Endothelial cell of umbilical vein (primary cell): ENCODE measurements at regions not wholly inside any gene's neighbourhood (a gene's known extent, or its start where the extent isn't known, plus 50 kb on each side); places are given as distances from the start of the nearest gene placed in this dataset.

Source experiments
- BruUV-seq: library from RNA; stranded (reverse); fragments of 400-500 nt; replicated peaks from 2 replicates; lab custom pipeline; 2021; lab: Mats Ljungman, UMichigan
- CTCF ChIA-PET: fragments of 300-600, 350-600 bp; sonication (Branson Sonifier 250); formaldehyde crosslinking; loops from one replicate; lab custom pipeline; 2021; ENCODE audit warnings: antibody characterized with exemption, inconsistent platforms; lab: Charles Lee
- POLR2A ChIA-PET: fragments of 300-600, 350-600 bp; sonication (Branson Sonifier 250); formaldehyde crosslinking; loops from one replicate; lab custom pipeline; 2021; ENCODE audit warnings: antibody characterized with exemption, inconsistent platforms; lab: Charles Lee
- DNase-seq: peaks from one replicate; pipeline ENCODE4 v3.0.0-alpha.2; 2011; ENCODE audit warnings: low read depth, low spot score
- FAIRE-seq: peaks from 2 replicates; lab custom pipeline; 2011; peaks lifted over from hg19 to GRCh38; lab: Jason Lieb, UNC
- H2AFZ ChIP-seq: 2 replicates; pipeline ENCODE4 v1.6.0; 2012; ENCODE audit warnings: low read depth, low read length, control low read depth, inconsistent platforms
- H3K27ac ChIP-seq: 2 replicates; pipeline ENCODE4 v1.5.1; 2011; ENCODE audit warnings: low read depth, mild to moderate bottlenecking, control low read depth, low read length, moderate library complexity; ENCODE audit not compliant: insufficient read depth
- H3K27me3 ChIP-seq, 2 experiments: 2 replicates each; pipeline versions ENCODE4 v1.6.0 to v1.6.1; 2011; ENCODE audit warnings: low read length in 2 of 2, mixed read lengths in 1 of 2; ENCODE audit not compliant: control insufficient read depth in 2 of 2, insufficient read depth in 2 of 2
- H3K36me3 ChIP-seq, 2 experiments: 2 replicates in 1 of 2; 3 replicates in 1 of 2; pipeline ENCODE4 v1.5.1; 2011; ENCODE audit warnings: low read length in 2 of 2, mild to moderate bottlenecking in 1 of 2, moderate library complexity in 1 of 2; ENCODE audit not compliant: control insufficient read depth in 2 of 2, insufficient read depth in 2 of 2; ENCODE audit errors: extremely low read depth in 1 of 2
- H3K4me1 ChIP-seq: 3 replicates; pipeline ENCODE4 v1.5.1; 2011; ENCODE audit warnings: mild to moderate bottlenecking, low read length; ENCODE audit not compliant: control insufficient read depth, insufficient read depth; ENCODE audit errors: extremely low read depth
- H3K4me2 ChIP-seq: 2 replicates; pipeline ENCODE4 v1.6.1; 2011; ENCODE audit warnings: low read length, control low read depth, mixed read lengths; ENCODE audit not compliant: insufficient read depth
- H3K4me3 ChIP-seq, 3 experiments: fragments of 200-600 bp in 1 of 3; sonication (generic), shearing (Covaris generic) in 1 of 3; replicated peaks in 1 of 3; 2 replicates each; pipeline ENCODE4 v1.5.1; 2011 to 2016; ENCODE audit warnings: control low read depth in 3 of 3, low read length in 3 of 3, mild to moderate bottlenecking in 2 of 3, inconsistent platforms in 1 of 3, low read depth in 1 of 3, moderate library complexity in 1 of 3; ENCODE audit not compliant: insufficient read depth in 1 of 3
- H3K79me2 ChIP-seq: 2 replicates; pipeline ENCODE4 v1.6.0; 2012; ENCODE audit warnings: low read length, inconsistent platforms; ENCODE audit not compliant: control insufficient read depth, insufficient read depth
- H3K9ac ChIP-seq: replicated peaks from 2 replicates; pipeline ENCODE3; 2011; ENCODE audit warnings: low read length, control low read depth; ENCODE audit not compliant: insufficient read depth; ENCODE audit errors: extremely low read depth
- H3K9me1 ChIP-seq: replicated peaks from 3 replicates; pipeline ENCODE4 v1.6.0; 2011; ENCODE audit warnings: mild to moderate bottlenecking, low read length; ENCODE audit not compliant: control insufficient read depth, insufficient read depth; ENCODE audit errors: extremely low read depth
- H3K9me3 ChIP-seq: replicated peaks from 2 replicates; pipeline ENCODE4 v1.5.1; 2012; ENCODE audit warnings: low read length, inconsistent platforms; ENCODE audit not compliant: control insufficient read depth, insufficient read depth
- H4K20me1 ChIP-seq: replicated peaks from 2 replicates; pipeline ENCODE3; 2011; ENCODE audit warnings: mild to moderate bottlenecking, low read length; ENCODE audit not compliant: control insufficient read depth, insufficient read depth; ENCODE audit errors: extremely low read depth
- EZH2 ChIP-seq: IDR thresholded peaks from 2 replicates; pipeline ENCODE4 v1.6.1; 2012; ENCODE audit warnings: borderline replicate concordance, low read depth, mild to moderate bottlenecking, moderate library complexity, low read length, inconsistent platforms; ENCODE audit not compliant: severe bottlenecking
- FOS ChIP-seq: IDR thresholded peaks from 2 replicates; pipeline ENCODE4 v1.6.1; 2011; ENCODE audit warnings: mild to moderate bottlenecking, low read length, moderate library complexity, borderline replicate concordance; ENCODE audit not compliant: insufficient read depth
- GATA2 ChIP-seq: IDR thresholded peaks from 2 replicates; pipeline ENCODE4 v1.7.0; 2011; ENCODE audit warnings: low read depth, mild to moderate bottlenecking, moderate library complexity, mixed read lengths, low read length; ENCODE audit not compliant: insufficient read length, insufficient read depth
- JUN ChIP-seq: IDR thresholded peaks from 2 replicates; pipeline ENCODE4 v1.6.1; 2011; ENCODE audit warnings: borderline replicate concordance, low read depth; ENCODE audit not compliant: insufficient read length, insufficient read depth
- MYC ChIP-seq: IDR thresholded peaks from one replicate; pipeline ENCODE4 v1.6.1; 2011; ENCODE audit warnings: mild to moderate bottlenecking, low read depth, low read length
- POLR2A ChIP-seq: IDR thresholded peaks from 2 replicates; pipeline ENCODE4 v1.6.1; 2012; ENCODE audit warnings: low read depth, mild to moderate bottlenecking, control low read depth, low read length
- POLR2AphosphoS5 ChIP-seq: IDR thresholded peaks from 2 replicates; pipeline ENCODE4 v1.6.1; 2012; ENCODE audit warnings: low read depth, mild to moderate bottlenecking, control low read depth, low read length, moderate library complexity; ENCODE audit not compliant: insufficient read depth
- dilution Hi-C: fragments of 300-500 bp; cut with MboI; formaldehyde crosslinking; loops from one replicate; pipeline ENCODE4 v1.15.0; 2019; ENCODE audit warnings: low sequenced_read_pairs; ENCODE audit not compliant: extremely low pct_ligation_motif_present
- intact Hi-C: fragments of 100-400 bp; cut with micrococcal nuclease; formaldehyde crosslinking; loops from one replicate; pipeline ENCODE4 v1.10.0; 2022
- TF ChIP-seq, protein P1 (sequence below): IDR thresholded peaks from 2 replicates; pipeline ENCODE4 v1.6.1; 2011; ENCODE audit not compliant: insufficient read depth, insufficient read length
- TF ChIP-seq, protein P2 (sequence below), 2 donors: IDR thresholded peaks; 1 replicate in 1 of 2; 2 replicates in 1 of 2; pipeline ENCODE4 v1.5.1; 2011; ENCODE audit warnings: low read length in 2 of 2, mild to moderate bottlenecking in 2 of 2, moderate library complexity in 2 of 2, control low read depth in 1 of 2, inconsistent platforms in 1 of 2, low read depth in 1 of 2; ENCODE audit not compliant: insufficient read depth in 1 of 2; ENCODE audit errors: extremely low read depth in 1 of 2

DNA sequence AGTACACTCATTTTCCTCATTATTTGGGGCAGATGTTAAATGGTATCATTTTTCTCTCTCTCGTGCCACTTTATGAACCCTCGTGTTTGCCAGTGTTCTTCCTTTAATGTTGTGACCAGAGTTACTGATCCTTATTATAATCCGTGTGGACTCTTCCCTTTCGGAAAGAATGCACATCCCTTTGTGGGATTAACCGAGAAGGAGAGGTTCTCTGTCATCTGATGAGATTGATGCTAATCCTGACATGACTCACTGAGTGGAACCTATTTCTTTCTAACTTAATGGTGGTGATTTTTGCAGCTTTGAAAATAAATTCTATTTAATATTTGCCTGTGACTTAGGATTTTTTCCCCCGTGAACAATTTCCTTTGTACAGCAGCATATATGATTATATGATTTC lies 300.0 kb upstream of the MAN1A1 start:
- Histone ChIP-seq H3K9me3 (no peaks in the 10 kb centered on the region), H3K4me2 (no peak overlapping the region), H3K9ac (no peak overlapping the region), H3K9me1 (no peaks in the 10 kb centered on the region), H3K4me1 (no peaks in the 10 kb centered on the region), H2AFZ (no peak overlapping the region), H3K36me3 (no peaks in the 10 kb centered on the region), H3K4me3 (no peak overlapping the region), H3K27me3 (no peaks in the 10 kb centered on the region), H3K79me2 (no peaks in the 10 kb centered on the region), H3K27ac (no peak overlapping the region), H4K20me1 (no peaks in the 10 kb centered on the region)
- FAIRE-seq (no peak), DNase-seq (no peak)
- CTCF ChIA-PET, result no interaction called here
- POLR2A ChIA-PET, result no interaction called here
- intact Hi-C loops, result no loop called here
- dilution Hi-C loops, result no loop called here
- TF ChIP-seq JUN (no peak), MYC (no peak), FOS (no peak), GATA2 (no peak), EZH2 (no peak), POLR2A (no peak), POLR2AphosphoS5 (no peak)
- TF ChIP-seq, protein P1, sequence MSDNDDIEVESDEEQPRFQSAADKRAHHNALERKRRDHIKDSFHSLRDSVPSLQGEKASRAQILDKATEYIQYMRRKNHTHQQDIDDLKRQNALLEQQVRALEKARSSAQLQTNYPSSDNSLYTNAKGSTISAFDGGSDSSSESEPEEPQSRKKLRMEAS, result no peak
- TF ChIP-seq, protein P2, sequence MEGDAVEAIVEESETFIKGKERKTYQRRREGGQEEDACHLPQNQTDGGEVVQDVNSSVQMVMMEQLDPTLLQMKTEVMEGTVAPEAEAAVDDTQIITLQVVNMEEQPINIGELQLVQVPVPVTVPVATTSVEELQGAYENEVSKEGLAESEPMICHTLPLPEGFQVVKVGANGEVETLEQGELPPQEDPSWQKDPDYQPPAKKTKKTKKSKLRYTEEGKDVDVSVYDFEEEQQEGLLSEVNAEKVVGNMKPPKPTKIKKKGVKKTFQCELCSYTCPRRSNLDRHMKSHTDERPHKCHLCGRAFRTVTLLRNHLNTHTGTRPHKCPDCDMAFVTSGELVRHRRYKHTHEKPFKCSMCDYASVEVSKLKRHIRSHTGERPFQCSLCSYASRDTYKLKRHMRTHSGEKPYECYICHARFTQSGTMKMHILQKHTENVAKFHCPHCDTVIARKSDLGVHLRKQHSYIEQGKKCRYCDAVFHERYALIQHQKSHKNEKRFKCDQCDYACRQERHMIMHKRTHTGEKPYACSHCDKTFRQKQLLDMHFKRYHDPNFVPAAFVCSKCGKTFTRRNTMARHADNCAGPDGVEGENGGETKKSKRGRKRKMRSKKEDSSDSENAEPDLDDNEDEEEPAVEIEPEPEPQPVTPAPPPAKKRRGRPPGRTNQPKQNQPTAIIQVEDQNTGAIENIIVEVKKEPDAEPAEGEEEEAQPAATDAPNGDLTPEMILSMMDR (IDR thresholded peaks at IDR 0.05; ENCODE audit: extremely low read depth in 1 of 2, insufficient read depth in 1 of 2, low read depth in 1 of 2, low read length in 2 of 2), result no peak
- BruUV-seq, result no TSS peak
